GM10266 (cell line): ENCODE measurements at regions not wholly inside any gene's neighbourhood (a gene's known extent, or its start where the extent isn't known, plus 50 kb on each side); places are given as distances from the start of the nearest gene placed in this dataset.

Experiments used
- DNase-seq: peaks from one replicate; pipeline ENCODE4 v3.0.0; 2012; ENCODE audit errors: extremely low spot score
- TF ChIP-seq, protein P1 (sequence below): IDR thresholded peaks from 2 replicates; pipeline ENCODE4 v1.5.1; 2012; ENCODE audit warnings: mild to moderate bottlenecking, low read depth; ENCODE audit not compliant: control insufficient read depth, insufficient read depth; ENCODE audit errors: missing control alignments

- DNase-seq: no peak
- TF ChIP-seq, protein P1, sequence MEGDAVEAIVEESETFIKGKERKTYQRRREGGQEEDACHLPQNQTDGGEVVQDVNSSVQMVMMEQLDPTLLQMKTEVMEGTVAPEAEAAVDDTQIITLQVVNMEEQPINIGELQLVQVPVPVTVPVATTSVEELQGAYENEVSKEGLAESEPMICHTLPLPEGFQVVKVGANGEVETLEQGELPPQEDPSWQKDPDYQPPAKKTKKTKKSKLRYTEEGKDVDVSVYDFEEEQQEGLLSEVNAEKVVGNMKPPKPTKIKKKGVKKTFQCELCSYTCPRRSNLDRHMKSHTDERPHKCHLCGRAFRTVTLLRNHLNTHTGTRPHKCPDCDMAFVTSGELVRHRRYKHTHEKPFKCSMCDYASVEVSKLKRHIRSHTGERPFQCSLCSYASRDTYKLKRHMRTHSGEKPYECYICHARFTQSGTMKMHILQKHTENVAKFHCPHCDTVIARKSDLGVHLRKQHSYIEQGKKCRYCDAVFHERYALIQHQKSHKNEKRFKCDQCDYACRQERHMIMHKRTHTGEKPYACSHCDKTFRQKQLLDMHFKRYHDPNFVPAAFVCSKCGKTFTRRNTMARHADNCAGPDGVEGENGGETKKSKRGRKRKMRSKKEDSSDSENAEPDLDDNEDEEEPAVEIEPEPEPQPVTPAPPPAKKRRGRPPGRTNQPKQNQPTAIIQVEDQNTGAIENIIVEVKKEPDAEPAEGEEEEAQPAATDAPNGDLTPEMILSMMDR: no peak
These were observed 582.6 kb upstream of the CDH5 start for GRCh38 chr16:65783709-65784474.

DNA sequence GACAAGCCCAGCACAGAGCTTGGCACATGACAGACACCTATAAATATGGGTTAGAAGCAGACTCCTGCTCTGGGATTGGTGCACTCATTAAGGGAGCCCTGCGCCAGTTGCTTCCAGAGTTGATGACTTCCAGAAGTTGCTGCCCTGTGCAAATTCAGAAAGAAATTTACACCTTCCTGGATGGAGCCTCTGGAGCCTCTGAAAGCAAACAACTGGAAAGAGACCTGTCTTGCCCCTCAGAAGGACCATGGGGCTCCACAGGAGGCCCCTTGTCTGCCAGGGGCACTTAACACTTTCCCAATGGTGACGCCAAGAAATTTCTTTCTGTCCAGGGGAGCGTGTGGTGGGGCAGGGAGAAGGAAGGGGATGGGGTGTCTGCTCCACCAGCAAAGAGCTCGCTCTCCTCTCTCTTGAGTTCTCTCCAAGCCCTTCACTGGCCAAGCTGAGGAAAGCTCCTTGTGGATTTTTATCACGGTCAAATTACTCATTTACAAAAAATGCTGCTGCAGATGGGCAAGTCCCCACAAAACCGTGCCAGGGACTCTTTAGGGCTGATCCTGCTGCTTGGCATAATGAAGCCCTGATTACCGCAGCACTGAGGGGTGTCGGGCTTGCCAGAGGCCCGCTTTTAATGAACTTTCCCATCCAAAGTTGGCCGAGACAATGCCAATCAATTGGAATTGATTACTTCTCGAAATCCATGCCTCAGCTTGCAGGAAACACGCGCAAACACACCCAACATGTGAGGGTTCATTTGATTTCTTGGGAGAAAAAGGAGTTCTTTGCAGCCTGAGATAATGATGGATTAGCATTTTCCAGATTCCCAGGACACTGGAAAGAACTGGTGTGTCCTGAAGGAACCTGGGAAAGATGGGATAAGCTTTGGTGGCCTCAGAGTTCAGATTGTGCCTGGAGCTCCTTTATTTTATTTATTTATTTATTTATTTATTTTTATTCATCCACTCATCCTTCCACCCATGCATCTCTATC is 583.6 kb upstream of the CDH5 start:
- TF ChIP-seq, protein P1: no peak
- DNase-seq: no peak

DNA sequence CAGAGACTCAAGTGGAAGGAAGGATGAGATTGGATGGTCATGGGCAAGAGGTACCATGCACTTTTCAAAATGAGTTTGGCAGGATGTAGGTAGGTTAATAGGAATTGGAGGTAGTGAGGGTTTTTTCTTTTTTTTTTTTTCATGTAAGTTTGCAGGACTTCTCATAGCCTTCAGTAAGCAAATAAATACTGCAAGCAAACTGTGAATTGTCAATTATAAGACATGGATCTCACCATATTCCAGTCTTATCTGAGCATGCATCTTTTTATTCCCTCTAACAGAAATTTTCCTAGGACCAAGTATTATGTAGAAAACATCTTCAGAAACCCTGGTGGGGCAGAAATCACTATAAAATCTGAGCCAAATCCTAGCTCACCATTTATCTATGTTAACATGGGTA is 584.6 kb upstream of the CDH5 start:
- TF ChIP-seq, protein P1: no peak
- no peak for DNase-seq

- TF ChIP-seq, protein P1: no peak
- no peak for DNase-seq
These were observed 585.1 kb upstream of the CDH5 start for GRCh38 chr16:65781363-65781762.

GRCh38 chr16:65779201-65779600 is 587.3 kb upstream of the CDH5 start:
- TF ChIP-seq, protein P1: no peak
- no peak for DNase-seq

DNA sequence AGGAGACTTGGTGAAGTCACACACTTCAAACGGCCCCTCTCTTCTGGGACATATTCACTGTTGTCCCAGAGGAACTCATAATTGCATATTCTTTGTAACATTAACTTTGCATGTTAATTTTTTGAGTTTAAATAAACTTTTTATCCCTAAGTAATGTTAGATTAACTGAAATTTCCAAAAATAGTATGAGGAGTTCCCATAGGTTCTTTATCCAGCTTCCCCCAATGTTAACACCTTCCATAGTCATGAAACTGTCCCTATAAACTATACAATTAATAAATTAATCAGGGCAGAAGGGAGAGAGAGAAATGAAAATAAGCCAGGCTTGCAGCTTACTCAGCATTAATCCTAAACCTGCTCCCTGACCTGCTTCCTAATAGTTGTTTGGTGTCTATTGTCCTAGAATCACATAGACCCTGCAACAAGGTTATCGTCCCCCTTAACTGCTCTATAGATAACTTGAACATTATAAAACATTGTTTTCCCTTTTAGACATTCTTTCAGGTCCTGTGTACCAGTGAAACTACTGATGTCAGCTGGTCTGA is 589.8 kb upstream of the CDH5 start:
- TF ChIP-seq, protein P1: no peak
- DNase-seq: no peak

- TF ChIP-seq, protein P1: no peak
- DNase-seq: no peak
These were observed 590.7 kb upstream of the CDH5 start for GRCh38 chr16:65775829-65776228.
